ENCODE measurements at regions not wholly inside any gene's neighbourhood (a gene's known extent, or its start where the extent isn't known, plus 50 kb on each side); places are given as distances from the start of the nearest gene placed in this dataset.

GRCh38 chr2:35986871-35987270 lies 368.7 kb upstream of the CRIM1 start:
- no peak overlapping the region for H3K23ac ChIP-seq (ENCODE audit: insufficient read length)
- H4K20me1 ChIP-seq (replicated peaks in 1 of 2; ENCODE audit: control insufficient read depth in 1 of 2, insufficient read depth in 2 of 2, low read length in 2 of 2) = no peaks in the 10 kb centered on the region
- no peak overlapping the region for H2BK5ac ChIP-seq (ENCODE audit: low read depth, low read length)
- H4K8ac ChIP-seq (ENCODE audit: extremely low read depth, insufficient read depth, low read length) = no peak overlapping the region
- H3K4me3 ChIP-seq (ENCODE audit: extremely low read depth in 1 of 4, insufficient read depth in 2 of 4, low read depth in 3 of 4, low read length in 4 of 4) = no peak overlapping the region
- 76% methylated on average over 2 of the region's 2 CpGs; no CpG with 5 or more reads in 1 of the 2 experiments for WGBS, 2 experiments (ENCODE audit: extremely low coverage in 1 of 2, insufficient coverage in 1 of 2, insufficient read length in 1 of 2, insufficient replicate concordance in 2 of 2, low coverage in 1 of 2, low lambda C conversion rate in 2 of 2, missing lambda C conversion rate in 1 of 2)
- CTCF ChIA-PET (ENCODE audit: partially characterized antibody) = no interaction called here
- no peaks in the 10 kb centered on the region for H3K4me1 ChIP-seq (replicated peaks in 1 of 4; ENCODE audit: control insufficient read depth in 3 of 4, insufficient read depth in 4 of 4, low read length in 3 of 4)
- no peak overlapping the region for H2BK12ac ChIP-seq (ENCODE audit: low read depth, low read length)
- no peak overlapping the region for H2BK120ac ChIP-seq (replicated peaks; ENCODE audit: low read depth, low read length)
- no peak overlapping the region for H4K5ac ChIP-seq (ENCODE audit: insufficient read length, low read depth, low read length)
- H2AFZ ChIP-seq (ENCODE audit: low read length) = no peak overlapping the region
- no peaks in the 10 kb centered on the region for H3K79me1 ChIP-seq (ENCODE audit: low read depth, low read length)
- no peak overlapping the region for H2AK5ac ChIP-seq (ENCODE audit: low read depth, low read length)
- no peak overlapping the region for H4K91ac ChIP-seq (replicated peaks; ENCODE audit: insufficient read length, low read length)
- H3K27me3 ChIP-seq (replicated peaks in 1 of 4; ENCODE audit: control insufficient read depth in 3 of 4, extremely low read depth in 1 of 4, insufficient read depth in 3 of 4, low read length in 3 of 4) = no peaks in the 10 kb centered on the region
- no peaks in the 10 kb centered on the region for H3K23me2 ChIP-seq (ENCODE audit: low read depth, low read length)
- H3K14ac ChIP-seq (ENCODE audit: insufficient read length) = no peak overlapping the region
- no peak overlapping the region for H3K27ac ChIP-seq (ENCODE audit: low read depth, low read length)
- no peak overlapping the region for H2BK20ac ChIP-seq (ENCODE audit: low read length)
- H3K18ac ChIP-seq (ENCODE audit: extremely low read depth, low read length) = no peak overlapping the region
- no peaks in the 10 kb centered on the region for H3K36me3 ChIP-seq (ENCODE audit: control insufficient read depth in 2 of 4, insufficient read depth in 4 of 4, low read length in 3 of 4)
- H3K4ac ChIP-seq (replicated peaks; ENCODE audit: insufficient read length, low read depth, low read length) = no peak overlapping the region
- H3K9me3 ChIP-seq (ENCODE audit: insufficient read depth in 2 of 2, low read depth in 1 of 2, low read length in 1 of 2) = no peaks in the 10 kb centered on the region; a peak in 1 of 4 replicates
- H3K79me2 ChIP-seq (ENCODE audit: control insufficient read depth in 1 of 2, insufficient read depth in 2 of 2, low read length in 2 of 2) = no peaks in the 10 kb centered on the region
- POLR2A ChIA-PET (ENCODE audit: partially characterized antibody) = no interaction called here
- H3K9ac ChIP-seq (replicated peaks in 1 of 4; ENCODE audit: extremely low read depth in 1 of 4, low read depth in 3 of 4, low read length in 3 of 4) = no peak overlapping the region
- no peak for DNase-seq (ENCODE audit: low read depth in 1 of 2, low spot score in 2 of 2)
- no peak for FAIRE-seq
- H3K4me2 ChIP-seq (ENCODE audit: insufficient read depth in 1 of 2, low read depth in 2 of 2, low read length in 2 of 2) = no peak overlapping the region
- H2BK15ac ChIP-seq (ENCODE audit: low read length) = no peak overlapping the region
- no peak overlapping the region for H3K56ac ChIP-seq (replicated peaks; ENCODE audit: insufficient read length, low read depth, low read length)
- TF ChIP-seq GABPA (IDR thresholded peaks at IDR 0.05; ENCODE audit: borderline replicate concordance, insufficient read depth, low read length) (no peak), POLR2A (IDR thresholded peaks at IDR 0.05; ENCODE audit: control extremely low read depth in 1 of 2, low read depth in 2 of 2, low read length in 2 of 2) (no peak)

Measured in H1 (cell line).